ENCODE measurements at regions not wholly inside any gene's neighbourhood (a gene's known extent, or its start where the extent isn't known, plus 50 kb on each side); places are given as distances from the start of the nearest gene placed in this dataset.

- TF ChIP-seq RARB (CRISPR knock-in tag; IDR thresholded peaks at IDR 0.05) (no peak), ZC3H10 (CRISPR knock-in tag; IDR thresholded peaks at IDR 0.05) (no peak), PATZ1 (CRISPR knock-in tag; IDR thresholded peaks at IDR 0.05; ENCODE audit: borderline replicate concordance) (no peak), ESRRG (CRISPR knock-in tag; IDR thresholded peaks at IDR 0.05) (no peak), ZFP30 (CRISPR knock-in tag; IDR thresholded peaks at IDR 0.05) (no peak), OSR1 (CRISPR knock-in tag; IDR thresholded peaks at IDR 0.05) (no peak)
Observed at GRCh38 chr3:164179110-164179774, 899.1 kb downstream of the SI start.
